Keratinocyte (primary cell): ENCODE measurements at regions not wholly inside any gene's neighbourhood (a gene's known extent, or its start where the extent isn't known, plus 50 kb on each side); places are given as distances from the start of the nearest gene placed in this dataset.

Experiments
- DNase-seq: peaks from one replicate; pipeline ENCODE4 v3.0.0-alpha.2; 2011; ENCODE audit warnings: low read depth, missing footprints, low spot score
- FAIRE-seq: peaks from 2 replicates; lab custom pipeline; 2011; peaks lifted over from hg19 to GRCh38; lab: Jason Lieb, UNC
- H2AFZ ChIP-seq: 2 replicates; pipeline ENCODE4 v1.6.0; 2012; ENCODE audit warnings: low read length, control low read depth, inconsistent platforms; ENCODE audit not compliant: control insufficient read depth
- H3K27ac ChIP-seq: 2 replicates; pipeline ENCODE4 v1.5.1; 2011; ENCODE audit warnings: low read length; ENCODE audit not compliant: control insufficient read depth, insufficient read depth
- H3K27me3 ChIP-seq: 3 replicates; pipeline ENCODE4 v1.6.0; 2011; ENCODE audit warnings: low read length; ENCODE audit not compliant: control insufficient read depth, insufficient read depth; ENCODE audit errors: extremely low read depth
- H3K36me3 ChIP-seq, 2 experiments: 2 replicates in 1 of 2; 3 replicates in 1 of 2; pipeline ENCODE4 v1.5.1; 2011; ENCODE audit warnings: low read length in 2 of 2, mild to moderate bottlenecking in 1 of 2; ENCODE audit not compliant: control insufficient read depth in 2 of 2, insufficient read depth in 2 of 2; ENCODE audit errors: extremely low read depth in 1 of 2
- H3K4me1 ChIP-seq: 3 replicates; pipeline ENCODE4 v1.5.1; 2011; ENCODE audit warnings: low read length; ENCODE audit not compliant: control insufficient read depth, insufficient read depth; ENCODE audit errors: extremely low read depth
- H3K4me2 ChIP-seq: 3 replicates; pipeline ENCODE4 v1.6.0; 2011; ENCODE audit warnings: low read depth, low read length; ENCODE audit not compliant: control insufficient read depth, insufficient read depth; ENCODE audit errors: extremely low read depth
- H3K4me3 ChIP-seq, 3 experiments: fragments of 200-600 bp in 1 of 3; sonication (generic) in 1 of 3; 2 replicates in 2 of 3; 3 replicates in 1 of 3; pipeline ENCODE4 v1.5.1; 2011 to 2016; ENCODE audit warnings: low read length in 3 of 3, mild to moderate bottlenecking in 3 of 3, control low read depth in 2 of 3, inconsistent platforms in 1 of 3, low read depth in 1 of 3, mixed read lengths in 1 of 3, mixed run types in 1 of 3, moderate library complexity in 1 of 3; ENCODE audit not compliant: control insufficient read depth in 2 of 3, insufficient read depth in 2 of 3; ENCODE audit errors: extremely low read depth in 1 of 3
- H3K79me2 ChIP-seq: 2 replicates; pipeline ENCODE4 v1.6.0; 2012; ENCODE audit warnings: low read length; ENCODE audit not compliant: control insufficient read depth, insufficient read depth
- H3K9ac ChIP-seq: 3 replicates; pipeline ENCODE4 v1.6.0; 2011; ENCODE audit warnings: low read length; ENCODE audit not compliant: control insufficient read depth, insufficient read depth; ENCODE audit errors: extremely low read depth
- H3K9me1 ChIP-seq: 3 replicates; pipeline ENCODE4 v1.6.0; 2011; ENCODE audit warnings: low read length; ENCODE audit not compliant: control insufficient read depth, insufficient read depth; ENCODE audit errors: extremely low read depth
- H3K9me3 ChIP-seq: 2 replicates; pipeline ENCODE4 v1.5.1; 2012; ENCODE audit warnings: low read depth, low read length; ENCODE audit not compliant: control insufficient read depth
- H4K20me1 ChIP-seq: 3 replicates; pipeline ENCODE4 v1.6.0; 2011; ENCODE audit warnings: low read length; ENCODE audit not compliant: control insufficient read depth, insufficient read depth; ENCODE audit errors: extremely low read depth
- EZH2 ChIP-seq: IDR thresholded peaks from one replicate; pipeline ENCODE4 v1.6.1; 2012; ENCODE audit warnings: inconsistent platforms, mild to moderate bottlenecking, low read length, moderate library complexity
- dilution Hi-C: fragments of 300-500 bp; cut with MboI; formaldehyde crosslinking; loops from one replicate; pipeline ENCODE4 v1.7.0; 2020; ENCODE audit warnings: low sequenced_read_pairs; ENCODE audit not compliant: extremely low pct_ligation_motif_present
- small RNA-seq, 3 experiments: library from RNA; depleted of rRNA; stranded (forward); fragments of <200 nt; gene quantifications; one replicate each; pipeline ENCODE3, GENCODE V24; 2012; ENCODE audit warnings: low read depth in 3 of 3, low replicate concordance in 1 of 3; ENCODE audit not compliant: insufficient read length in 3 of 3
- TF ChIP-seq, protein P1 (sequence below), 3 experiments: IDR thresholded peaks in 1 of 3; conservative IDR thresholded peaks in 1 of 3; optimal IDR thresholded peaks in 1 of 3; 2 replicates in 2 of 3; 3 replicates in 1 of 3; pipeline versions ENCODE3 to v1.5.1; 2011; ENCODE audit warnings: low read length in 3 of 3, mild to moderate bottlenecking in 3 of 3, moderate library complexity in 2 of 3, control low read depth in 1 of 3, inconsistent platforms in 1 of 3; ENCODE audit not compliant: insufficient read depth in 2 of 3; ENCODE audit errors: extremely low read depth in 1 of 3

DNA sequence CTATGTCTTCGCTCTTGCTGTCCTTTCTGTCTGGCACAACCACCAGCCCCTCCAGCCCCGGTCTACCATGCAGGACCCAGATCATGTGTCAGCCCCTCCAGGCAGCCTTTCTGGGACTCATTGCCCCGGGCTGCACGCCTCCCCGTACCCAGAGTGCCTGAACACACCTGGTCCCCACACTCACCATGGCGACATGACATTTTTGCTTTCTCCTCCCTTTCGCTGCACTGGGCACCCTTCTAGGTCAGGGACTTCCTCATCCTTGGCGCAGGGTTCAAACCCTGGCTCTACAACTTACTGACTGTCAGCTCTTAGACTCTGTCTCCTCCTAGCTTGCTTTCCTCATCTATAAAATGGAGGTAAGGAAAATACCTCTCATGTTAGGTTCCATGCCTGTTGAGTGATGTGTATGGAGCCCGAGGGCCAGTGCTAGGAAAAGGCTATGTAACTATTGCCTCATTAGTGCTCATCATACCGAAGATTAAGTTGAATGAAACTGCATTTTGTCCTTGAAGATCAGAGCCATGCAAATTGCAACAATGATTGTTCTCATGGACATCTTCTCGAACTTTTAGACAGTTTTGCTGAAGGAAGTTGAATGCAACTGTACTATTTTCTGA is 49.7 kb upstream of the TIAM2 start:
- H3K9ac ChIP-seq = no peak overlapping the region
- no peak for FAIRE-seq
- no peaks in the 10 kb centered on the region for H3K9me3 ChIP-seq
- no peaks in the 10 kb centered on the region for H3K79me2 ChIP-seq
- TF ChIP-seq, protein P1, sequence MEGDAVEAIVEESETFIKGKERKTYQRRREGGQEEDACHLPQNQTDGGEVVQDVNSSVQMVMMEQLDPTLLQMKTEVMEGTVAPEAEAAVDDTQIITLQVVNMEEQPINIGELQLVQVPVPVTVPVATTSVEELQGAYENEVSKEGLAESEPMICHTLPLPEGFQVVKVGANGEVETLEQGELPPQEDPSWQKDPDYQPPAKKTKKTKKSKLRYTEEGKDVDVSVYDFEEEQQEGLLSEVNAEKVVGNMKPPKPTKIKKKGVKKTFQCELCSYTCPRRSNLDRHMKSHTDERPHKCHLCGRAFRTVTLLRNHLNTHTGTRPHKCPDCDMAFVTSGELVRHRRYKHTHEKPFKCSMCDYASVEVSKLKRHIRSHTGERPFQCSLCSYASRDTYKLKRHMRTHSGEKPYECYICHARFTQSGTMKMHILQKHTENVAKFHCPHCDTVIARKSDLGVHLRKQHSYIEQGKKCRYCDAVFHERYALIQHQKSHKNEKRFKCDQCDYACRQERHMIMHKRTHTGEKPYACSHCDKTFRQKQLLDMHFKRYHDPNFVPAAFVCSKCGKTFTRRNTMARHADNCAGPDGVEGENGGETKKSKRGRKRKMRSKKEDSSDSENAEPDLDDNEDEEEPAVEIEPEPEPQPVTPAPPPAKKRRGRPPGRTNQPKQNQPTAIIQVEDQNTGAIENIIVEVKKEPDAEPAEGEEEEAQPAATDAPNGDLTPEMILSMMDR (optimal IDR thresholded peaks at IDR 0.05 in 1 of 3, IDR thresholded peaks at IDR 0.05 in 1 of 3, conservative IDR thresholded peaks at IDR 0.05 in 1 of 3; ENCODE audit: extremely low read depth in 1 of 3, insufficient read depth in 2 of 3, low read length in 3 of 3) = no peak
- TF ChIP-seq EZH2 = no peak
- no peaks in the 10 kb centered on the region for H3K27me3 ChIP-seq
- no peak for DNase-seq
- H3K9me1 ChIP-seq = no peaks in the 10 kb centered on the region
- no peak overlapping the region for H3K27ac ChIP-seq
- H3K4me2 ChIP-seq = no peak overlapping the region
- no peak overlapping the region for H3K4me3 ChIP-seq
- no peaks in the 10 kb centered on the region for H4K20me1 ChIP-seq
- H2AFZ ChIP-seq = no peak overlapping the region
- no peaks in the 10 kb centered on the region for H3K36me3 ChIP-seq
- H3K4me1 ChIP-seq = no peaks in the 10 kb centered on the region
- dilution Hi-C loops = loop anchor here (25.0 kb wide), 1 partner anchor 192 kb away; no protein-coding TSS in a partner anchor

Small RNAs in the stretch of these regions (small RNA-seq; reads per million reads assigned to genes)
- gene RF00096 = 0 reads per million in 3 experiments
